ENCODE measurements at regions not wholly inside any gene's neighbourhood (a gene's known extent, or its start where the extent isn't known, plus 50 kb on each side); places are given as distances from the start of the nearest gene placed in this dataset.

GRCh38 chr7:86149024-86149665 lies 494.6 kb upstream of the GRM3 start:
- DNase-seq (no peak), ATAC-seq (ENCODE audit: low read depth in 2 of 2) (no peak)
- Histone ChIP-seq H3K4me3 (ENCODE audit: low read depth, low read length) (no peak overlapping the region), H3K36me3 (ENCODE audit: control insufficient read depth, insufficient read depth, low read length) (no peaks in the 10 kb centered on the region), H3K27me3 (ENCODE audit: control insufficient read depth, insufficient read depth, low read length) (no peaks in the 10 kb centered on the region), H3K4me1 (ENCODE audit: control insufficient read depth, insufficient read depth, low read length, poor library complexity, severe bottlenecking) (no peaks in the 10 kb centered on the region), H3K9me3 (ENCODE audit: control insufficient read depth in 2 of 2, low read length in 2 of 2) (peaks cover 0 to 7% of the 10 kb centered on the region in 2 experiments), H3K27ac (ENCODE audit: insufficient read depth, low read length, poor library complexity, severe bottlenecking) (no peak overlapping the region)
- H3K4me1 Mint-ChIP-seq = no peaks in the 10 kb centered on the region
- H3K27ac Mint-ChIP-seq = no peak overlapping the region
- H3K4me3 Mint-ChIP-seq = no peak overlapping the region
- H3K36me3 Mint-ChIP-seq = no peaks in the 10 kb centered on the region
- no peaks in the 10 kb centered on the region for H3K27me3 Mint-ChIP-seq
- peaks cover 3 to 35% (median 11%) of the 10 kb centered on the region in 7 donors for H3K9me3 Mint-ChIP-seq

- peaks cover 0 to 7% of the 10 kb centered on the region in 2 experiments for H3K9me3 ChIP-seq (ENCODE audit: control insufficient read depth in 2 of 2, low read length in 2 of 2)
- Mint-ChIP-seq H3K4me1 (no peaks in the 10 kb centered on the region), H3K27ac (no peak overlapping the region), H3K27me3 (no peaks in the 10 kb centered on the region), H3K36me3 (no peaks in the 10 kb centered on the region), H3K9me3 (peaks cover 3 to 32% (median 11%) of the 10 kb centered on the region in 7 donors), H3K4me3 (no peak overlapping the region)
- H3K27me3 ChIP-seq (ENCODE audit: control insufficient read depth, insufficient read depth, low read length) = no peaks in the 10 kb centered on the region
- H3K4me1 ChIP-seq (ENCODE audit: control insufficient read depth, insufficient read depth, low read length, poor library complexity, severe bottlenecking) = no peaks in the 10 kb centered on the region
- no peak for DNase-seq
- no peak for ATAC-seq (ENCODE audit: low read depth in 2 of 2)
- H3K4me3 ChIP-seq (ENCODE audit: low read depth, low read length) = no peak overlapping the region
- H3K36me3 ChIP-seq (ENCODE audit: control insufficient read depth, insufficient read depth, low read length) = no peaks in the 10 kb centered on the region
- H3K27ac ChIP-seq (ENCODE audit: insufficient read depth, low read length, poor library complexity, severe bottlenecking) = no peak overlapping the region
Observed at GRCh38 chr7:86148501-86148900, 495.2 kb upstream of the GRM3 start.

- H3K27me3 Mint-ChIP-seq = no peaks in the 10 kb centered on the region
- Histone ChIP-seq H3K4me3 (ENCODE audit: low read depth, low read length) (no peak overlapping the region), H3K9me3 (ENCODE audit: control insufficient read depth in 2 of 2, low read length in 2 of 2) (no peaks in the 10 kb centered on the region), H3K27ac (ENCODE audit: insufficient read depth, low read length, poor library complexity, severe bottlenecking) (no peak overlapping the region), H3K4me1 (ENCODE audit: control insufficient read depth, insufficient read depth, low read length, poor library complexity, severe bottlenecking) (no peaks in the 10 kb centered on the region), H3K27me3 (ENCODE audit: control insufficient read depth, insufficient read depth, low read length) (no peaks in the 10 kb centered on the region), H3K36me3 (ENCODE audit: control insufficient read depth, insufficient read depth, low read length) (no peaks in the 10 kb centered on the region)
- H3K27ac Mint-ChIP-seq = no peak overlapping the region
- ATAC-seq (ENCODE audit: low read depth in 2 of 2) (no peak), DNase-seq (no peak)
- H3K4me3 Mint-ChIP-seq = no peak overlapping the region
- H3K36me3 Mint-ChIP-seq = no peaks in the 10 kb centered on the region
- H3K9me3 Mint-ChIP-seq = peaks cover 0 to 15% (median 2%) of the 10 kb centered on the region in 7 donors
- no peaks in the 10 kb centered on the region for H3K4me1 Mint-ChIP-seq
Observed at GRCh38 chr7:86137343-86137742, 506.4 kb upstream of the GRM3 start.

- Histone ChIP-seq H3K27ac (ENCODE audit: insufficient read depth, low read length, poor library complexity, severe bottlenecking) (no peak overlapping the region), H3K27me3 (ENCODE audit: control insufficient read depth, insufficient read depth, low read length) (no peaks in the 10 kb centered on the region), H3K36me3 (ENCODE audit: control insufficient read depth, insufficient read depth, low read length) (no peaks in the 10 kb centered on the region), H3K4me1 (ENCODE audit: control insufficient read depth, insufficient read depth, low read length, poor library complexity, severe bottlenecking) (no peaks in the 10 kb centered on the region), H3K9me3 (ENCODE audit: control insufficient read depth in 2 of 2, low read length in 2 of 2) (peaks cover 1 to 10% of the 10 kb centered on the region in 2 experiments), H3K4me3 (ENCODE audit: low read depth, low read length) (no peak overlapping the region)
- Mint-ChIP-seq H3K4me1 (no peaks in the 10 kb centered on the region), H3K27ac (no peak overlapping the region), H3K27me3 (no peaks in the 10 kb centered on the region), H3K9me3 (peaks cover 0 to 21% (median 5%) of the 10 kb centered on the region in 7 donors), H3K36me3 (no peaks in the 10 kb centered on the region), H3K4me3 (no peak overlapping the region)
- no peak for DNase-seq
- no peak for ATAC-seq (ENCODE audit: low read depth in 2 of 2)
Observed at GRCh38 chr7:86130268-86130667, 513.4 kb upstream of the GRM3 start.

- Mint-ChIP-seq H3K36me3 (no peaks in the 10 kb centered on the region), H3K4me3 (no peak overlapping the region), H3K9me3 (peaks cover 2 to 27% (median 7%) of the 10 kb centered on the region in 7 donors), H3K27ac (no peak overlapping the region), H3K4me1 (no peaks in the 10 kb centered on the region), H3K27me3 (no peaks in the 10 kb centered on the region)
- Histone ChIP-seq H3K4me1 (ENCODE audit: control insufficient read depth, insufficient read depth, low read length, poor library complexity, severe bottlenecking) (no peaks in the 10 kb centered on the region), H3K27me3 (ENCODE audit: control insufficient read depth, insufficient read depth, low read length) (no peaks in the 10 kb centered on the region), H3K36me3 (ENCODE audit: control insufficient read depth, insufficient read depth, low read length) (no peaks in the 10 kb centered on the region), H3K4me3 (ENCODE audit: low read depth, low read length) (no peak overlapping the region), H3K9me3 (ENCODE audit: control insufficient read depth in 2 of 2, low read length in 2 of 2) (no peaks in the 10 kb centered on the region), H3K27ac (ENCODE audit: insufficient read depth, low read length, poor library complexity, severe bottlenecking) (no peak overlapping the region)
- DNase-seq = no peak
- no peak for ATAC-seq (ENCODE audit: low read depth in 2 of 2)
Observed at GRCh38 chr7:86123476-86123875, 520.2 kb upstream of the GRM3 start.

GRCh38 chr7:86094166-86094669 lies 549.5 kb upstream of the GRM3 start:
- Histone ChIP-seq H3K36me3 (ENCODE audit: control insufficient read depth, insufficient read depth, low read length) (no peaks in the 10 kb centered on the region), H3K9me3 (ENCODE audit: control insufficient read depth in 2 of 2, low read length in 2 of 2) (peaks cover 0 to 7% of the 10 kb centered on the region in 2 experiments), H3K27ac (ENCODE audit: insufficient read depth, low read length, poor library complexity, severe bottlenecking) (no peak overlapping the region), H3K4me3 (ENCODE audit: low read depth, low read length) (no peak overlapping the region), H3K4me1 (ENCODE audit: control insufficient read depth, insufficient read depth, low read length, poor library complexity, severe bottlenecking) (no peaks in the 10 kb centered on the region), H3K27me3 (ENCODE audit: control insufficient read depth, insufficient read depth, low read length) (no peaks in the 10 kb centered on the region)
- H3K4me3 Mint-ChIP-seq = no peak overlapping the region
- H3K27me3 Mint-ChIP-seq = no peaks in the 10 kb centered on the region
- H3K27ac Mint-ChIP-seq = no peak overlapping the region
- no peak for ATAC-seq (ENCODE audit: low read depth in 2 of 2)
- H3K4me1 Mint-ChIP-seq = no peaks in the 10 kb centered on the region
- H3K36me3 Mint-ChIP-seq = no peaks in the 10 kb centered on the region
- no peak for DNase-seq
- H3K9me3 Mint-ChIP-seq = peaks cover 2 to 27% (median 13%) of the 10 kb centered on the region in 7 donors

- no peaks in the 10 kb centered on the region for H3K27me3 Mint-ChIP-seq
- H3K36me3 Mint-ChIP-seq = no peaks in the 10 kb centered on the region
- Histone ChIP-seq H3K36me3 (ENCODE audit: control insufficient read depth, insufficient read depth, low read length) (no peaks in the 10 kb centered on the region), H3K9me3 (ENCODE audit: control insufficient read depth in 2 of 2, low read length in 2 of 2) (no peaks in the 10 kb centered on the region), H3K4me1 (ENCODE audit: control insufficient read depth, insufficient read depth, low read length, poor library complexity, severe bottlenecking) (no peaks in the 10 kb centered on the region), H3K27ac (ENCODE audit: insufficient read depth, low read length, poor library complexity, severe bottlenecking) (no peak overlapping the region), H3K27me3 (ENCODE audit: control insufficient read depth, insufficient read depth, low read length) (no peaks in the 10 kb centered on the region), H3K4me3 (ENCODE audit: low read depth, low read length) (no peak overlapping the region)
- DNase-seq (no peak), ATAC-seq (ENCODE audit: low read depth in 2 of 2) (no peak)
- H3K27ac Mint-ChIP-seq = no peak overlapping the region
- no peaks in the 10 kb centered on the region for H3K4me1 Mint-ChIP-seq
- no peak overlapping the region for H3K4me3 Mint-ChIP-seq
- H3K9me3 Mint-ChIP-seq = peaks cover 0 to 42% (median 11%) of the 10 kb centered on the region in 7 donors
Observed at GRCh38 chr7:86091369-86091768, 552.3 kb upstream of the GRM3 start.

- H3K4me1 ChIP-seq (ENCODE audit: control insufficient read depth, insufficient read depth, low read length, poor library complexity, severe bottlenecking) = no peaks in the 10 kb centered on the region
- H3K36me3 ChIP-seq (ENCODE audit: control insufficient read depth, insufficient read depth, low read length) = no peaks in the 10 kb centered on the region
- H3K27me3 ChIP-seq (ENCODE audit: control insufficient read depth, insufficient read depth, low read length) = no peaks in the 10 kb centered on the region
- H3K9me3 ChIP-seq (ENCODE audit: control insufficient read depth in 2 of 2, low read length in 2 of 2) = no peaks in the 10 kb centered on the region
- ATAC-seq (ENCODE audit: low read depth in 2 of 2) (no peak), DNase-seq (no peak)
- Mint-ChIP-seq H3K27me3 (no peaks in the 10 kb centered on the region), H3K36me3 (no peaks in the 10 kb centered on the region), H3K9me3 (peaks cover 4 to 33% (median 15%) of the 10 kb centered on the region in 7 donors), H3K4me1 (no peaks in the 10 kb centered on the region), H3K27ac (no peak overlapping the region), H3K4me3 (no peak overlapping the region)
- no peak overlapping the region for H3K27ac ChIP-seq (ENCODE audit: insufficient read depth, low read length, poor library complexity, severe bottlenecking)
- H3K4me3 ChIP-seq (ENCODE audit: low read depth, low read length) = no peak overlapping the region
Observed at GRCh38 chr7:86089455-86089854, 554.3 kb upstream of the GRM3 start.

Data from CD4-positive, CD25-positive, alpha-beta regulatory T cell (primary cell).